ENCODE measurements at regions not wholly inside any gene's neighbourhood (a gene's known extent, or its start where the extent isn't known, plus 50 kb on each side); places are given as distances from the start of the nearest gene placed in this dataset.

GRCh38 chr13:44174769-44175425, 198.7 kb upstream of the SERP2 start:
- no peak for DNase-seq (ENCODE audit: low read depth in 2 of 2)

GRCh38 chr13:44176173-44176572, 197.5 kb upstream of the SERP2 start:
- no peak for DNase-seq (ENCODE audit: low read depth in 2 of 2)

- no peak for DNase-seq (ENCODE audit: low read depth in 2 of 2)
Measured at GRCh38 chr13:44180876-44181536, 192.6 kb upstream of the SERP2 start.

- no peak for DNase-seq (ENCODE audit: low read depth in 2 of 2)
Measured at GRCh38 chr13:44181931-44182330, 191.7 kb upstream of the SERP2 start.

GRCh38 chr13:44184740-44185139, 188.9 kb upstream of the SERP2 start:
- no peak for DNase-seq (ENCODE audit: low read depth in 2 of 2)

GRCh38 chr13:44188257-44188656, 185.4 kb upstream of the SERP2 start:
- DNase-seq (ENCODE audit: low read depth in 2 of 2): no peak

- DNase-seq (ENCODE audit: low read depth in 2 of 2): no peak
Measured at GRCh38 chr13:44189085-44189484, 184.5 kb upstream of the SERP2 start.

- DNase-seq (ENCODE audit: low read depth in 2 of 2): no peak
Measured at GRCh38 chr13:44191103-44191502, 182.5 kb upstream of the SERP2 start.

GRCh38 chr13:44191504-44192171, 182.0 kb upstream of the SERP2 start:
- DNase-seq (ENCODE audit: low read depth in 2 of 2): peak in 1 of 2 donors; percentile 19

GRCh38 chr13:44193731-44194130, 179.9 kb upstream of the SERP2 start:
- DNase-seq (ENCODE audit: low read depth in 2 of 2): no peak

- no peak for DNase-seq (ENCODE audit: low read depth in 2 of 2)
Measured at GRCh38 chr13:44195245-44195644, 178.4 kb upstream of the SERP2 start.

GRCh38 chr13:44196196-44196751, 177.3 kb upstream of the SERP2 start:
- no peak for DNase-seq (ENCODE audit: low read depth in 2 of 2)

GRCh38 chr13:44197791-44198770, 175.5 kb upstream of the SERP2 start:
- DNase-seq (ENCODE audit: low read depth in 2 of 2): peak in 1 of 2 donors; percentile 28

- DNase-seq (ENCODE audit: low read depth in 2 of 2): no peak
Measured at GRCh38 chr13:44198826-44199225, 174.8 kb upstream of the SERP2 start.

GRCh38 chr13:44199627-44200207, 173.9 kb upstream of the SERP2 start:
- no peak for DNase-seq (ENCODE audit: low read depth in 2 of 2)

- no peak for DNase-seq (ENCODE audit: low read depth in 2 of 2)
Measured at GRCh38 chr13:44206434-44206833, 167.2 kb upstream of the SERP2 start.

GRCh38 chr13:44207476-44207875, 166.1 kb upstream of the SERP2 start:
- DNase-seq (ENCODE audit: low read depth in 2 of 2): no peak

GRCh38 chr13:44210525-44210924, 163.1 kb upstream of the SERP2 start:
- DNase-seq (ENCODE audit: low read depth in 2 of 2): no peak

- DNase-seq (ENCODE audit: low read depth in 2 of 2): no peak
Measured at GRCh38 chr13:44211286-44211685, 162.3 kb upstream of the SERP2 start.

- DNase-seq (ENCODE audit: low read depth in 2 of 2): no peak
Measured at GRCh38 chr13:44211704-44212346, 161.8 kb upstream of the SERP2 start.
